GM21390 (cell line): ENCODE measurements at regions not wholly inside any gene's neighbourhood (a gene's known extent, or its start where the extent isn't known, plus 50 kb on each side); places are given as distances from the start of the nearest gene placed in this dataset.

Experiments used
- ATAC-seq: cut with Tn5 transposase; IDR thresholded peaks from one replicate; pipeline ENCODE4 v1.9.1; 2021; ENCODE audit not compliant: unreplicated experiment

- no peak for ATAC-seq
Observed at GRCh38 chr5:125152461-125153189, 406.2 kb upstream of the ZNF608 start.

GRCh38 chr5:125153231-125153630 lies 406.8 kb upstream of the ZNF608 start:
- no peak for ATAC-seq

GRCh38 chr5:125154301-125155110 lies 408.1 kb upstream of the ZNF608 start:
- no peak for ATAC-seq

- no peak for ATAC-seq
Observed at GRCh38 chr5:125160787-125161502, 414.5 kb upstream of the ZNF608 start.

- ATAC-seq: no peak
Observed at GRCh38 chr5:125162714-125163113, 416.3 kb upstream of the ZNF608 start.

GRCh38 chr5:125169396-125169795 lies 423.0 kb upstream of the ZNF608 start:
- no peak for ATAC-seq

GRCh38 chr5:125171641-125172040 lies 425.2 kb upstream of the ZNF608 start:
- no peak for ATAC-seq

GRCh38 chr5:125175348-125176004 lies 429.0 kb upstream of the ZNF608 start:
- no peak for ATAC-seq

GRCh38 chr5:125176005-125176390 lies 429.6 kb upstream of the ZNF608 start:
- ATAC-seq: no peak

- ATAC-seq: no peak
Observed at GRCh38 chr5:125177340-125177739, 430.9 kb upstream of the ZNF608 start.

- no peak for ATAC-seq
Observed at GRCh38 chr5:125179612-125180011, 433.2 kb upstream of the ZNF608 start.

GRCh38 chr5:125180231-125180829 lies 433.9 kb upstream of the ZNF608 start:
- no peak for ATAC-seq

GRCh38 chr5:125181159-125181558 lies 434.7 kb upstream of the ZNF608 start:
- ATAC-seq: no peak

- ATAC-seq: no peak
Observed at GRCh38 chr5:125181955-125182354, 435.5 kb upstream of the ZNF608 start.

- no peak for ATAC-seq
Observed at GRCh38 chr5:125185740-125186139, 439.3 kb upstream of the ZNF608 start.

GRCh38 chr5:125186911-125187375 lies 440.5 kb upstream of the ZNF608 start:
- no peak for ATAC-seq

- ATAC-seq: no peak
Observed at GRCh38 chr5:125189531-125189941, 443.1 kb upstream of the ZNF608 start.

- ATAC-seq: no peak
Observed at GRCh38 chr5:125190232-125191087, 444.0 kb upstream of the ZNF608 start.

GRCh38 chr5:125194883-125195282 lies 448.4 kb upstream of the ZNF608 start:
- no peak for ATAC-seq
